ENCODE measurements at regions not wholly inside any gene's neighbourhood (a gene's known extent, or its start where the extent isn't known, plus 50 kb on each side); places are given as distances from the start of the nearest gene placed in this dataset.

DNA sequence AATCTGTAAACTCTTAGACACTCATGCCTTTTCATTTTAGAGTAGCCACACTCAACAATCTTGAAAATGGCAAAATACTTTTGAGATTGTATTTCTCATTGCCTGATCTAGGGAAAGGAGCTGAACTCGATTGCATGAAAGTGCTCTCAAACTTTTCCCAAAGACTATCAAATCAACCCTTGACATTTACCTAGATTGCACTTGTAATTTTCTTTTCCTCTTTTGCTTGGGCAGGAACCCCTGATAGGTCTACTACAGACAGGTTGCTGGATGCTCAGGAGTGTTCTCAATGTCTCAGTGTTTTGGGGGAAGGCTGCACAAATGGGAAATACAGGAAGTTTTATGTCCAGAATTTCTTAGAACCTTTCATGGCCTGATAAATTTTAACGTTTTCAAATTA is 468.0 kb upstream of the GJE1 start:
- Histone ChIP-seq H3K4me3 (ENCODE audit: low read length) (no peak overlapping the region), H3K9me3 (replicated peaks; ENCODE audit: control insufficient read depth, low read depth, low read length) (no peaks in the 10 kb centered on the region), H3K27me3 (ENCODE audit: control insufficient read depth, insufficient read depth, low read length) (no peaks in the 10 kb centered on the region), H3K27ac (ENCODE audit: low read length) (no peak overlapping the region), H3K4me1 (ENCODE audit: control insufficient read depth, insufficient read depth, low read length) (no peaks in the 10 kb centered on the region), H3K36me3 (ENCODE audit: control insufficient read depth, insufficient read depth, low read length) (no peaks in the 10 kb centered on the region)
- DNase-seq, result no peak
- WGBS (ENCODE audit: insufficient coverage), result 100% methylated on average over 1 of the region's 2 CpGs

DNA sequence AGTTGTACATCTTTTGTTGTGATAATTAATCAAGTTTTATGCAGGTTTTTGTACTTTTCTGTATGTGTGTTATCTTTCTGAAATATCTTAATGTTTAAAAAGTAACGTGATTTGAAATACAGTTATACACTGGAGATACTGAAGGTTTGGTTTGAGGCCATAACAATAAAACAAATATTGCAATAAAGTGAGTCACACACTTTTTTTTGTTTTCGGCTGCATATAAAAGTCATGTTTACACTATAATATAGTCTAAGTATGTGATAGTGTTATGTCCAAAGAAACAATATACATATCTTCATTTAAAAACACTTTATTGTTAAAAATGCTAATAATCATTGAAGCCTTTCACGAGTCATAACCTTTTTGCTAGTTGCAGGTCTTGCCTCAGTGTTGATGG is 473.1 kb upstream of the GJE1 start:
- Histone ChIP-seq H3K27ac (ENCODE audit: low read length) (no peak overlapping the region), H3K9me3 (replicated peaks; ENCODE audit: control insufficient read depth, low read depth, low read length) (no peaks in the 10 kb centered on the region), H3K36me3 (ENCODE audit: control insufficient read depth, insufficient read depth, low read length) (no peaks in the 10 kb centered on the region), H3K27me3 (ENCODE audit: control insufficient read depth, insufficient read depth, low read length) (no peaks in the 10 kb centered on the region), H3K4me1 (ENCODE audit: control insufficient read depth, insufficient read depth, low read length) (no peaks in the 10 kb centered on the region), H3K4me3 (ENCODE audit: low read length) (no peak overlapping the region)
- DNase-seq, result no peak
- WGBS (ENCODE audit: insufficient coverage), result no CpG with 5 or more reads among the region's 3 CpGs

DNA sequence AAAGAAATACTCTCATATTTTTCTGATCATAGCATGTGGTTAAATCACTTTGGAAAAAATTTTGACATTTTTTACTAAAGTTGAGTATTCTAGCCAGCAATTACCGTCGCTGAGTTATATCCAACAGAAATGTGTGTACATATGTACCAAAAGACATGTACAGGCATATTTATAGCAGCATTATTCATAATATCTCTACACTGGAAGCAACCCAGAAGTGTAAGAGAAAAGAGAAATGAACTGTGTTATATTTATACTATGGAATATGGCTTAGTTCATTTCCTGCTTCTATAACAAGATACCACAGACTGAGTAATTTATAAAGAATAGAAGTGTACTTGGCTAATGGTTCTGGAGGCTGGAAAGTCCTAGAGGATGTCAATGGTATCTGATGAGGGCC is 474.0 kb upstream of the GJE1 start:
- H3K9me3 ChIP-seq (replicated peaks; ENCODE audit: control insufficient read depth, low read depth, low read length), result no peaks in the 10 kb centered on the region
- H3K4me1 ChIP-seq (ENCODE audit: control insufficient read depth, insufficient read depth, low read length), result no peaks in the 10 kb centered on the region
- no peak overlapping the region for H3K27ac ChIP-seq (ENCODE audit: low read length)
- H3K4me3 ChIP-seq (ENCODE audit: low read length), result no peak overlapping the region
- H3K36me3 ChIP-seq (ENCODE audit: control insufficient read depth, insufficient read depth, low read length), result no peaks in the 10 kb centered on the region
- no peak for DNase-seq
- no peaks in the 10 kb centered on the region for H3K27me3 ChIP-seq (ENCODE audit: control insufficient read depth, insufficient read depth, low read length)
- WGBS (ENCODE audit: insufficient coverage), result no CpG with 5 or more reads among the region's 2 CpGs

DNA sequence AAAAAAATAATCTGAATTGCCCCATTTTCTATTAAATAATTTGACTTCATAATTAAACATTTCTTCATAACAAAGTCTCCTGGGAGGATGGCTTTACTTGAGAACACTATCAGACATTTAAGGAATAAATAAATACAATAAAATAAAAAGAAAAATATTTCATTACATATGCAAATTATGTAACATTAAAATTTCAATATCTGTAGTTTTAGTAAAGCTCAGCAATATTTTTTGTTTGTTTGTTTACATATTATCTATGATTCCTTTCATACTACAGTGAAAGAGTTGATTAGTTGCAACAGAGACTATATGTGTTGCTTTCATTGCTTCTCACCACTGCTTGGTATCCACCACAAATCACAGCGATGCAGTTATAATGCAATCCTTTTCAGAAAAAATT is 474.9 kb upstream of the GJE1 start:
- no CpG with 5 or more reads among the region's 1 CpG for WGBS (ENCODE audit: insufficient coverage)
- no peaks in the 10 kb centered on the region for H3K9me3 ChIP-seq (replicated peaks; ENCODE audit: control insufficient read depth, low read depth, low read length)
- H3K27me3 ChIP-seq (ENCODE audit: control insufficient read depth, insufficient read depth, low read length), result no peaks in the 10 kb centered on the region
- no peak overlapping the region for H3K4me3 ChIP-seq (ENCODE audit: low read length)
- no peaks in the 10 kb centered on the region for H3K36me3 ChIP-seq (ENCODE audit: control insufficient read depth, insufficient read depth, low read length)
- H3K27ac ChIP-seq (ENCODE audit: low read length), result no peak overlapping the region
- no peaks in the 10 kb centered on the region for H3K4me1 ChIP-seq (ENCODE audit: control insufficient read depth, insufficient read depth, low read length)
- no peak for DNase-seq

DNA sequence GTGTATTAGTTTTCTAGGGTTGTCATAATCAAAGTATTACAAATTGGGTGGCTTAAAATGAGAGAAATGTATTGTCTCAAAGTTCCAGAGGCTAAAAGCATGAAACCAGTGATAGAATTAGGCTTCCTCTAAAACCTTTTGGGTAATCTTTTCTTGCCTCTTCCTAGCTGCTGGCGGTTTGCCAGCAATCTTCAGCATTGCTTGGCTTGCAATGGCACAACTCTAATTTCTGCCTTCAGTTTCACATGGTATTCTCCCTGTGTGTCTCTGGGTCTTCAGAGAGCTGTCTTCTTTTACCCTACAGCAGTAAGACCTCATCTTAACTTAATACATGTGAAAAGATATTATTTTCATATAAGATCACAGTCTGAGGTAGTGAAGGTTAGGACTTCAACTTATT is 479.1 kb upstream of the GJE1 start:
- no peaks in the 10 kb centered on the region for H3K36me3 ChIP-seq (ENCODE audit: control insufficient read depth, insufficient read depth, low read length)
- H3K27me3 ChIP-seq (ENCODE audit: control insufficient read depth, insufficient read depth, low read length), result no peaks in the 10 kb centered on the region
- no peak overlapping the region for H3K4me3 ChIP-seq (ENCODE audit: low read length)
- H3K27ac ChIP-seq (ENCODE audit: low read length), result no peak overlapping the region
- 78% methylated on average over 1 of the region's 1 CpG for WGBS (ENCODE audit: insufficient coverage)
- no peak for DNase-seq
- H3K4me1 ChIP-seq (ENCODE audit: control insufficient read depth, insufficient read depth, low read length), result no peaks in the 10 kb centered on the region
- no peaks in the 10 kb centered on the region for H3K9me3 ChIP-seq (replicated peaks; ENCODE audit: control insufficient read depth, low read depth, low read length)

DNA sequence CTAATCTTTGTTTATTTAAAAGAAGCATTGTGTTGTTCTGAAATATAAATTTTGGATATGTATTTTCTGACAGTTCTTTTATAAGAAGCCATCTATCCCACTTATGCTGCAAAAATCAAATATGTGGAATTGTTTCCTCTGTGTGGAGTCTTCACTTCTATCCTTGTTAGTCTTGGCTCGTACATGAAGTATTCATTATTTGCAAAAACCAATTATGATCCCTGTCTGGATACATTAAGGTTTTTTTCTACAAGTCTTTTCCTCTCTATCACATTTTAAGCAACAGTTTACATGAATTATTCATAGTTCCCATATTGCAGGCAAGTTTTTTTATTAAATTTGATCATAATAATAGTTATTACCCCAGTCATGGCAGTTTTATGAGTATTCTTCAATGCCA is 490.8 kb upstream of the GJE1 start:
- DNase-seq, result no peak
- WGBS (ENCODE audit: insufficient coverage), result no CpG with 5 or more reads among the region's 1 CpG

DNA sequence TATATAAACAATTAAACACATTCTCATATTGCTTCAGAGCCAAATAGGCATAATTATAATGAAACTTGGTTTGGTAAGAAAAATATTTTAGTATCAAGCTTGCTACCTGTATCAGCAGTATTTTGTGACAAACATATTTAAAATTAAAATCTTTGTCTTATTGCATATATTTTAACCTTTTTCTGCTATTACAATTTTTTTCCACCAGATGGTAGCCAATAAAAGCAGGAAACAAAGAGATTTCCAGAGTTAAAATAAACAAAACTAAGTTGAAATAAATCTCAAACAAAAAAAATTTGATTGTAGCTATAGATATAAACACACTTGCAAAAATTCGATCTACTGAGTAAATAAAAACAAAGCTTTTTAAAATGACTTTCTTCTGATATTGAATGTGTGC is 491.3 kb upstream of the GJE1 start:
- WGBS (ENCODE audit: insufficient coverage), result no CpG with 5 or more reads among the region's 1 CpG
- no peaks in the 10 kb centered on the region for H3K27me3 ChIP-seq (ENCODE audit: control insufficient read depth, insufficient read depth, low read length)
- no peak overlapping the region for H3K27ac ChIP-seq (ENCODE audit: low read length)
- peak; percentile 4 for DNase-seq
- H3K9me3 ChIP-seq (replicated peaks; ENCODE audit: control insufficient read depth, low read depth, low read length), result no peaks in the 10 kb centered on the region
- H3K4me3 ChIP-seq (ENCODE audit: low read length), result no peak overlapping the region
- H3K4me1 ChIP-seq (ENCODE audit: control insufficient read depth, insufficient read depth, low read length), result no peaks in the 10 kb centered on the region
- H3K36me3 ChIP-seq (ENCODE audit: control insufficient read depth, insufficient read depth, low read length), result no peaks in the 10 kb centered on the region

More for the DNA sequence above, 490.8 kb upstream of the GJE1 start:
- Histone ChIP-seq H3K27me3 (ENCODE audit: control insufficient read depth, insufficient read depth, low read length) (no peaks in the 10 kb centered on the region), H3K4me3 (ENCODE audit: low read length) (no peak overlapping the region), H3K9me3 (replicated peaks; ENCODE audit: control insufficient read depth, low read depth, low read length) (no peaks in the 10 kb centered on the region), H3K27ac (ENCODE audit: low read length) (no peak overlapping the region), H3K36me3 (ENCODE audit: control insufficient read depth, insufficient read depth, low read length) (no peaks in the 10 kb centered on the region), H3K4me1 (ENCODE audit: control insufficient read depth, insufficient read depth, low read length) (no peaks in the 10 kb centered on the region)

DNA sequence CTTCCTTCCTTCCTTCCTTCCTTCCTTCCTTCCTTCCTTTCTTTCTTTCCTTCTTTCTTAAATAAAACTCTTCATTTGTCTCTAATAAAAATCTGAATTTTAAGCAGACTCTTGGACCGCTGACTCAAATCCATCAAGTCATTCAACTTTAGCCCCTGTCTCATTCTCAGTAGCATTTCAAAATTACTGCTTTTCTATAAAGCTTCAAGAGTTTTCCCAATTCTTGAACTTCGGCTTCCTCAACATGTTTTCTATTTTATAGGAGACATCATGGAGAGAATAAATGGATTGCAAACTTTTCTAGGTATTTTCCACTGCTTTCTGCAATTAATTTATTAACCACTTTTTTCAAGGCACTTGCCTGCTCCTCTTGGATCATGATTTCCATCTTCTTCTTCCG is 497.1 kb upstream of the GJE1 start:
- no peaks in the 10 kb centered on the region for H3K9me3 ChIP-seq (replicated peaks; ENCODE audit: control insufficient read depth, low read depth, low read length)
- H3K36me3 ChIP-seq (ENCODE audit: control insufficient read depth, insufficient read depth, low read length), result no peaks in the 10 kb centered on the region
- H3K4me3 ChIP-seq (ENCODE audit: low read length), result no peak overlapping the region
- H3K4me1 ChIP-seq (ENCODE audit: control insufficient read depth, insufficient read depth, low read length), result no peaks in the 10 kb centered on the region
- DNase-seq, result no peak
- 100% methylated on average over 1 of the region's 3 CpGs for WGBS (ENCODE audit: insufficient coverage)
- no peak overlapping the region for H3K27ac ChIP-seq (ENCODE audit: low read length)
- H3K27me3 ChIP-seq (ENCODE audit: control insufficient read depth, insufficient read depth, low read length), result no peaks in the 10 kb centered on the region

DNA sequence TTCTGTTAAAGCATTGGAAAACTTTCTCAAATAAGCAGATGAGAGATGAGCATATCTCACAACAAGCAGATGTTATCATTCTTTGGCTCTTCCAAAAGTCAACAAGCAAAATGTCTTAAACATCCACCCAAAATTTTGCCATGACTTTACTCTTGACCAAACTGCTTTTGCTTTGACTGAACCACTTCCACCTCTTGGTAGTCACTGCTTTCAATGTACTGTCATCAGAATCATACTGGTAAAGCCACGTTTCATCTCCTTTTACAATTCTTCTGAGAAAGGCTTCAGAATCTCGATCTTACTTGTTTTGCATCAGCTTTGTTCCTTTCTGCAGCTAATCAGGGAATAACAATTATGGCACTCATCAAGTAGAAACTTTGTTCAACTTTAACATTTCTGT is 498.5 kb upstream of the GJE1 start:
- Histone ChIP-seq H3K27ac (ENCODE audit: low read length) (no peak overlapping the region), H3K4me3 (ENCODE audit: low read length) (no peak overlapping the region), H3K9me3 (replicated peaks; ENCODE audit: control insufficient read depth, low read depth, low read length) (no peaks in the 10 kb centered on the region), H3K27me3 (ENCODE audit: control insufficient read depth, insufficient read depth, low read length) (no peaks in the 10 kb centered on the region), H3K4me1 (ENCODE audit: control insufficient read depth, insufficient read depth, low read length) (no peaks in the 10 kb centered on the region), H3K36me3 (ENCODE audit: control insufficient read depth, insufficient read depth, low read length) (no peaks in the 10 kb centered on the region)
- WGBS (ENCODE audit: insufficient coverage), result no CpG with 5 or more reads among the region's 2 CpGs
- DNase-seq, result no peak

DNA sequence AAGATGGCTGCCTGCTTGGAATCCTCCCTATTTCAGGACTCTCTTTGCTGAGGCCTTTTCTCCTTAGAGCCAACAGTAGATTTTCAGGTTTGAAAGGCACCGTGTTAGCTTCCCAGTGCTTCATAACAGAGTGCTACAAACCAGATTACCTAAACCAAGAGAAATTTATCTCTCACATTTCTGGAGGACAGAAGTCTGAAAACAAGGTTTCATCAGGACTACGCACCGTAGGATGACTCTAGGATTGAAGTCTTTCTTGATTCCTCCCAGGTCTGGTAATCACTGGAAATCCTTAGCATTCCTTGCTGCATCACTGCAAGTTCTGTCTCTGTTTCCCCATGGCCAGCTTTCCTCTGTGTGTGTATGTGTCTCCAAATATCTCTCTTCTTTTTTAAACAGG is 508.4 kb upstream of the GJE1 start:
- no peak for DNase-seq
- no peak overlapping the region for H3K27ac ChIP-seq (ENCODE audit: low read length)
- H3K36me3 ChIP-seq (ENCODE audit: control insufficient read depth, insufficient read depth, low read length), result no peaks in the 10 kb centered on the region
- H3K9me3 ChIP-seq (replicated peaks; ENCODE audit: control insufficient read depth, low read depth, low read length), result no peaks in the 10 kb centered on the region
- no peaks in the 10 kb centered on the region for H3K27me3 ChIP-seq (ENCODE audit: control insufficient read depth, insufficient read depth, low read length)
- H3K4me3 ChIP-seq (ENCODE audit: low read length), result no peak overlapping the region
- no CpG with 5 or more reads among the region's 3 CpGs for WGBS (ENCODE audit: insufficient coverage)
- no peaks in the 10 kb centered on the region for H3K4me1 ChIP-seq (ENCODE audit: control insufficient read depth, insufficient read depth, low read length)

DNA sequence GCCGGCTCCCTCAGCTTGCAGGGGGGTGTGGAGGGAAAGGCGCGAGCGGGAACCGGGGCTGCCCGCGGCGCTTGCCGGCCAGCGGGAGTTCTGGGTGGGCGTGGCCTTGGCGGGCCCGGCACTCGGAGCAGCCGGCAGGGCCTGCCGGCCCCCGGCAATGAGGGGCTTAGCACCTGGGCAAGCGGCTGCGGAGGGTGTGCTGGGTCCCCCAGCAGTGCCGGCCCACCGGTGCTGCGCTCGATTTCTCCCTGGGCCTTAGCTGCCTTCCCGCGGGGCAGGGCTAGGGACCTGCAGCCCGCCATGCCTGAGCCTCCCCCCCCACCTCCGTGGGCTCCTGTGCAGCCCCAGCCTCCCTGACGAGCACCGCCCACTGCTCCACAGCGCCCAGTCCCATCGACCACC is 514.5 kb upstream of the GJE1 start:
- DNase-seq, result no peak
- H3K4me1 ChIP-seq (ENCODE audit: control insufficient read depth, insufficient read depth, low read length), result no peaks in the 10 kb centered on the region
- no peaks in the 10 kb centered on the region for H3K9me3 ChIP-seq (replicated peaks; ENCODE audit: control insufficient read depth, low read depth, low read length)
- no peaks in the 10 kb centered on the region for H3K36me3 ChIP-seq (ENCODE audit: control insufficient read depth, insufficient read depth, low read length)
- no peaks in the 10 kb centered on the region for H3K27me3 ChIP-seq (ENCODE audit: control insufficient read depth, insufficient read depth, low read length)
- no peak overlapping the region for H3K27ac ChIP-seq (ENCODE audit: low read length)
- H3K4me3 ChIP-seq (ENCODE audit: low read length), result no peak overlapping the region
- 97% methylated on average over 21 of the region's 31 CpGs for WGBS (ENCODE audit: insufficient coverage)

Data from muscle of leg (tissue), 3 donors.